KMS-11 (cell line): ENCODE measurements at regions not wholly inside any gene's neighbourhood (a gene's known extent, or its start where the extent isn't known, plus 50 kb on each side); places are given as distances from the start of the nearest gene placed in this dataset.

ENCODE experiments used
- H2AFZ ChIP-seq: fragments of 200-600 bp; sonication (generic); 2 replicates; pipeline ENCODE4 v1.6.1; 2016; ENCODE audit warnings: antibody characterized with exemption, mixed run types, low read depth
- H3K27ac ChIP-seq: fragments of 200-600 bp; sonication (generic); 2 replicates; pipeline ENCODE4 v1.6.1; 2016; ENCODE audit warnings: mild to moderate bottlenecking, mixed run types
- H3K27me3 ChIP-seq: fragments of 200-600 bp; sonication (generic); 2 replicates; pipeline ENCODE4 v1.6.1; 2017; ENCODE audit warnings: mild to moderate bottlenecking, low read depth, mixed run types, moderate library complexity; ENCODE audit not compliant: insufficient read depth
- H3K36me3 ChIP-seq: fragments of 200-600 bp; sonication (generic); 2 replicates; pipeline ENCODE4 v1.6.1; 2017; ENCODE audit warnings: mild to moderate bottlenecking, mixed run types; ENCODE audit not compliant: insufficient read depth
- H3K4me1 ChIP-seq: fragments of 200-600 bp; sonication (generic); 2 replicates; pipeline ENCODE4 v1.6.1; 2016; ENCODE audit warnings: mild to moderate bottlenecking, low read depth, mixed run types; ENCODE audit not compliant: poor library complexity, severe bottlenecking
- H3K4me2 ChIP-seq: fragments of 200-600 bp; sonication (generic); 2 replicates; pipeline ENCODE4 v1.7.0; 2016; ENCODE audit warnings: mild to moderate bottlenecking, mixed run types
- H3K4me3 ChIP-seq: fragments of 200-600 bp; sonication (generic); IDR thresholded peaks from 2 replicates; pipeline ENCODE4 v1.6.1; 2017; ENCODE audit warnings: low read depth, low read length, mixed read lengths; ENCODE audit not compliant: insufficient read depth
- H3K79me2 ChIP-seq: fragments of 200-600 bp; sonication (generic); 2 replicates; pipeline ENCODE4 v1.6.1; 2016; ENCODE audit warnings: low read depth, mixed run types; ENCODE audit not compliant: insufficient read depth
- H3K9ac ChIP-seq: fragments of 200-600 bp; sonication (generic); 2 replicates; pipeline ENCODE4 v1.6.1; 2016; ENCODE audit warnings: mild to moderate bottlenecking, mixed run types
- H4K20me1 ChIP-seq: fragments of 200-600 bp; sonication (generic); 2 replicates; pipeline ENCODE4 v1.6.1; 2016; ENCODE audit warnings: mild to moderate bottlenecking, mixed run types; ENCODE audit not compliant: insufficient read depth
- CTCF ChIP-seq: fragments of 200-600 bp; sonication (generic); conservative IDR thresholded peaks from 2 replicates; pipeline ENCODE4 v1.6.1; 2017; ENCODE audit warnings: low read depth, mild to moderate bottlenecking, antibody characterized with exemption, low read length, moderate library complexity, mixed read lengths

GRCh38 chr6:140020207-140020791 lies 645.9 kb upstream of the CITED2 start:
- H3K27me3 ChIP-seq = no peaks in the 10 kb centered on the region
- H2AFZ ChIP-seq = no peak overlapping the region
- no peak overlapping the region for H3K4me3 ChIP-seq
- no peak for TF ChIP-seq CTCF
- H3K4me2 ChIP-seq = no peak overlapping the region
- H3K79me2 ChIP-seq = no peaks in the 10 kb centered on the region
- no peaks in the 10 kb centered on the region for H4K20me1 ChIP-seq
- no peak overlapping the region for H3K9ac ChIP-seq
- no peak overlapping the region for H3K27ac ChIP-seq
- no peaks in the 10 kb centered on the region for H3K36me3 ChIP-seq
- H3K4me1 ChIP-seq = no peaks in the 10 kb centered on the region

DNA sequence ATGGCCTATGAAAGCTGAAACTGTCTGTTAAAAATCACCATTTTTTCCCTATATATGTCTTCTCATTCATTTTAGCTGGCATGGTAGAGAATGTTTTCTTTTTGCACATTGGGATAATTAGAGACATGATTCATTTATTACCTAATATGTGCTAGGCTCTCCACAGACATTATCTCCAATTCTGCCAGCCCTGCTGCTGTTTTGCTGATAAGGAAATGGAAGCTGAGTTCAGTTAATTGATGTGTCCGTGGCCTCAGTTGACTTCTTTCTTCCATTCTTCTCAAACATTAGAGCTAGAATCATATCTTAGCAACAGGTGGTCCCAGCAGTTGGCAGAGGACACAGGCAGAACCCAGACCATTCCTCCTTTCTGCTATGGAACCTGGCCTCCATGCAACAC lies 644.1 kb upstream of the CITED2 start:
- H3K79me2 ChIP-seq = no peaks in the 10 kb centered on the region
- no peak overlapping the region for H2AFZ ChIP-seq
- no peaks in the 10 kb centered on the region for H3K36me3 ChIP-seq
- no peak overlapping the region for H3K9ac ChIP-seq
- H3K4me1 ChIP-seq = no peaks in the 10 kb centered on the region
- no peaks in the 10 kb centered on the region for H3K27me3 ChIP-seq
- no peak overlapping the region for H3K4me3 ChIP-seq
- H3K4me2 ChIP-seq = no peak overlapping the region
- no peak for TF ChIP-seq CTCF
- no peaks in the 10 kb centered on the region for H4K20me1 ChIP-seq
- no peak overlapping the region for H3K27ac ChIP-seq

DNA sequence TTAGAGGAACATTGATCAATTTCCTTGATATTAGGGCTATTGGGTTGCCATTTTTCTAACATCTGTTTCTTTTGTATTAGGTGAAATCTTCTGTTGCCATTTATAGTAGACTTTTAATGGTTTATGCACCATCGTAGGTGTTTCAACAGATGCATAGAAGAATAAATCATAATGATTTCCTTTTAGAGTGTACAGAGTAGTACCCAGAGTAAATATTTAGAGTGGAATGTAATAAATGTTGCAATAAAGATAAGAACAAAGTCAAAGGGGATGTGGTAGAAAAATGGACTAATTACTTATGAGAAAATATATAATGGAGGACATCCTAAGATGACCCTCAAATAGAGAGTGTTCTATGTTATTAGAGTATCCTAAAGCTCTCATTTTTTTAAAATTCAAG lies 643.0 kb upstream of the CITED2 start:
- Histone ChIP-seq H4K20me1 (no peaks in the 10 kb centered on the region), H3K9ac (no peak overlapping the region), H3K27me3 (no peaks in the 10 kb centered on the region), H3K79me2 (no peaks in the 10 kb centered on the region), H2AFZ (no peak overlapping the region), H3K36me3 (no peaks in the 10 kb centered on the region), H3K4me3 (no peak overlapping the region), H3K4me1 (no peaks in the 10 kb centered on the region), H3K27ac (no peak overlapping the region), H3K4me2 (no peak overlapping the region)
- TF ChIP-seq CTCF = no peak

DNA sequence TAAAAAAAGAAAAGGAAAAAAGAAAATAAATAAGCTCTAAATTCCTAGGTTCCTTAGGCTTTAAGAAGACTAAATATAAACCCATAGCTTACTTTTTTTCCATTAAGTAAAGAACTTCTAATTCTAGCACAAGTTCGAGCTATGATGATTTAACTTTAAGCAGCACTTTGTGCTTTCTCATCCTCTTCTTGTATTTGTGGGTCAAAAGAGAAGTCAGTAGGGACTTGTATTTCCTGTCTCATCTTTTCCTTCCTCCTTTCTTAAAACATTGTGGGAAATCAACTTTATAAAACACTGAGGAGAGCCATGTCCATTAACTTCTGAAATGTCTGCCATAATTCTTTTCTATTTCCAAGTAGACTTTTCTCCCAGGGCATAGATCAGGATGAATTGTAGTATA lies 637.7 kb upstream of the CITED2 start:
- H3K27ac ChIP-seq = no peak overlapping the region
- no peaks in the 10 kb centered on the region for H3K36me3 ChIP-seq
- TF ChIP-seq CTCF = no peak

More for the DNA sequence above, 637.7 kb upstream of the CITED2 start:
- H3K79me2 ChIP-seq = no peaks in the 10 kb centered on the region
- H3K4me2 ChIP-seq = no peak overlapping the region
- H2AFZ ChIP-seq = no peak overlapping the region
- no peaks in the 10 kb centered on the region for H4K20me1 ChIP-seq
- no peak overlapping the region for H3K9ac ChIP-seq
- H3K4me3 ChIP-seq = no peak overlapping the region
- H3K27me3 ChIP-seq = no peaks in the 10 kb centered on the region
- no peaks in the 10 kb centered on the region for H3K4me1 ChIP-seq
